ENCODE measurements at regions not wholly inside any gene's neighbourhood (a gene's known extent, or its start where the extent isn't known, plus 50 kb on each side); places are given as distances from the start of the nearest gene placed in this dataset.
"Not testable (repeated sequence)": the region's sequence is repeated elsewhere in the genome, so short reads cannot be mapped to it uniquely, and the experiment has no call there.

DNA sequence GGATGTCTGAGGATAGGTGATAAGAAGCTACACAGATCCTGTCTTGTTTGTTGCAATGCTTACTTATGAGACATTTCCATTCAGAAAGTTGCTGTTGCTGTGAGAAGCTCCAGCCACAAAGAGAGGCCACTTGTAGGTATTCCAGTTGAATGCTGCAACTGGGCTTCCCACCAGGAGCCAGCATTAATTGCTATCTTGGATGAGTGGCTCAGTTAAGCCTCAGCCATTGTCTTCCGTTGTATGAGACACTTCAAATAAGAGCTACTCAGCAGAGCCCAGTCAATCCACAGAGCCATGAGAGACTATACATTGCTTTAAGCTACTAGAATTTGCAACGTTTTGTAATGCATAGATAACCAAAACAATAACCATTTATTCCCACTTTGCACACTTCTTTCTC, 104.3 kb upstream of the ARRDC3 start:
- no peak for DNase-seq (ENCODE audit: low spot score)

DNA sequence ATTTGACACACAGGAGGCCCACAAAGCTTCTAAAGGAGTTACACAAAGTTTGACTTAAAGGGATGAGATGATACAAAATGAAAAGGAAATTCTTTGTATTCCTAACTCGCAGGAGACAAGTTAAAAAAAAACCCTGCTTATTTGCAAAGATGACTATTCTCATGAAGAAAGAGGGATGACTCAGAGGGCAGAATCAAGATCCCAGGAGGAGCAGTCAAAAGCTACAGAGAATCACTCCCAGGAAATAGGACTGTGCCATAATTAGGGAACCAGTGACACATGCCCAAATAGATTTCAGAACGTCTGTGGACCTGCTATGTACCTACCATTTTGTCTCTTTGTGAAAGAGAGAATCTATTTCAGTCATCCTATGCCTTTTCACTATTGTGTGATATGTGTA, 103.5 kb upstream of the ARRDC3 start:
- no peak for DNase-seq (ENCODE audit: low spot score)

DNA sequence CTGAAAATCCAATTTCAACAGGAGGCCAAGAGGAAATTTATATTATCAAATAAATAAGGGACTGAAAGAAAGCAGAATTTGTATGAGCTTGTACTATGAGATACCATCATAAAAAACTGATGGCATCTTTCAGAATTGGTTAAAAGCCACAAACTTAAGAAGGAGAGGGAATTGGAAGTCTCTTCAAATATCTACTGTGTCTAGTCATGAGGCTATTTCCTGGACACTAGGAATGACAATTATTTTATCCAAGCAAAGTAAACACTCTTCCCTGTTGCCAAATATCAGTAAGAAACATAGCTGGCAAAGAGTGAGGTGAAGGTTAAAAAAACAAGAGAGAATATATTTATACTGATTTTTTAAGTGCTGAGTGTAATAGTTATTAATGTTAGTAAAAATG, 101.5 kb upstream of the ARRDC3 start:
- no peak for DNase-seq (ENCODE audit: low spot score)

DNA sequence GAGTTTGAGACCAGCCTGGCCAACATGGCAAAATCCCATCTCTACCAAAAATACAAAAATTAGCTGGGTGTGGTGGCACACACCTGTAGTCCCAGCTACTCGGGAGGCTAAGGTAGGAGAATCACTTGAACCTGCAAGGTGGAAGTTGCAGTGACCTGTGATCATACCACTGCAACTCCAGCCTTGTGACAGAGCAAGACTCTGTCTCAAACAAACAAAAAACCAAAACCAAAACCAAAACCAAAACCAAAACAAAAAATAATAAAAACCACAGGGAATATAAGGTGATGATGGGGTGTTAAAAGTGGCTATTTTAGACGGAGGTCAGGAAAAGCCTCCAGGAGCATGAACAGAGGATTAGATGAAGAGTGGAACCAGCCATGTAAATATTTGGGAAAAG, 96.3 kb upstream of the ARRDC3 start:
- not testable (repeated sequence) for DNase-seq (ENCODE audit: low spot score)

DNA sequence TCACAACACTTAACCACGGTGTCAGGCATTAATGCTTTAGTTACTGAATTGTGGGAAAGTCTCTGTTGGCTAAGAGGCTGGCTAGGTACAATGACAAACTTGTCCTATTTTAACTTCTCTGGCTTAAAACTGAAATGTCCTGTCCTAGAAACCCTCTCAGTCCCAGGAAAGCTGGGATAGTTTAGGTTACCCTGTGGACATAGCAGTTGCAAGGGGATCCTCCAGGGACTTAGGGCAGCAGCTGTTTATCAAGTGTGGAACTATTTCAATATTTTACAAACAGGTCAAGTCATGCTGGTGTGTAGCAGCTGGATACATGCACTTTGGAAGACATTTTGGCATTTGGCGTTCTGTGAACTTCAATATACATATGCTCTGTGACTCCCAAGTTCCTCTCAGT, 95.0 kb upstream of the ARRDC3 start:
- no peak for DNase-seq (ENCODE audit: low spot score)

DNA sequence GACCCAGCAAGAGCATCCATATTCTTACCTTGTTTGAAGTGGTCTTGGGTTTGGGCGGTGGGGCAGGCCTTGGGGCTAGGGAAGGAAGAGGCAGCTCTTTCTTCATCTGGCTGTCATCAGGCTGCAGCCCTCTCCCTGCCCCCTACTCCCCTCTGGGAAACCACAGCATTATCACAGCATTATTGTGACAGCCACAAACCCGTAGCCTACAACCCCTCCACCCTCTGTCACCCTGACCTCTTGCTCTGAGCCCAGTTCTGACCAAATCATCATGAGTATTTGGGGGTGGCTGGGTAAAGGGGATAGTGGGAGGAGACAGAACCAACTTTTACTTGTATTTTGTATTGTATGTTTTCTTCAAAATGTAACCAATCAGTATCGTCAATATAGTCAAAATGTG, 94.3 kb upstream of the ARRDC3 start:
- no peak for DNase-seq (ENCODE audit: low spot score)

DNA sequence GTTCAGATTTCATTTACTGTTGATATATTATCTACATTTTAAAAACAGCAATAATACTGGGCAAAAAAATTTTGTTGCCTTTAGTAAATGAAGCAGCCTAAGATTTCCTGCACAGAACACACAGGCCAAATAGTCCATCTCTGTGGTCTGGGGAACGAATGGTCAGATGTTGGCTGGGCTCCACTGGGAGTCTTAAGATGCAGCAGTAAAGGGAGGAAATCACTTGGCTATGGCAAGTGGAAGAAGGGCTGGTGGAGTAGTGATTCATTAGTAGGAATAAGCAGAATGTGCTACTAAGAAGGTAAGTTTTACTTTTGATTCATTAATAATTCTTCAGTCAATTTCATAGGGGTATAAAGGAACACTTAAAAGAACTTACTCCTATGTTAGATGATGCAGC, 91.1 kb upstream of the ARRDC3 start:
- no peak for DNase-seq (ENCODE audit: low spot score)

DNA sequence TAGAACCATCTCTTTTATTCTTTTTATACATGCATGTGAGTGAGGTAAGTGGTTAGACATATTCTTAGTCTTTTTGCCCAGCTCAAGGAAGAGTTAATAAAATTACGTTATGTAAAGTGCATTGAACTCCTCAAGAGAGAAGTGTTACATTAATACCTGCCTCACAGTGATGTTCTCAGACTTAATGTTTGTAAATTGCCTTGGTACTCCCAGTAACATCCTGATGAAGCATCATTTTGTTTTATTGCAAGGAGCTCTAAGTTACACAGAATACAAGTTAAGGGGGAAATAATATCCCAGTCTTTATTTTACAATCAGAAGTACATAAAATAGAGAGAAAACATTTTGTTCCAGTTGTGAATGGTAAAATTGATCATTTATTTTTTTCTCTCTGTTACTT, 89.5 kb upstream of the ARRDC3 start:
- DNase-seq (ENCODE audit: low spot score), result no peak

DNA sequence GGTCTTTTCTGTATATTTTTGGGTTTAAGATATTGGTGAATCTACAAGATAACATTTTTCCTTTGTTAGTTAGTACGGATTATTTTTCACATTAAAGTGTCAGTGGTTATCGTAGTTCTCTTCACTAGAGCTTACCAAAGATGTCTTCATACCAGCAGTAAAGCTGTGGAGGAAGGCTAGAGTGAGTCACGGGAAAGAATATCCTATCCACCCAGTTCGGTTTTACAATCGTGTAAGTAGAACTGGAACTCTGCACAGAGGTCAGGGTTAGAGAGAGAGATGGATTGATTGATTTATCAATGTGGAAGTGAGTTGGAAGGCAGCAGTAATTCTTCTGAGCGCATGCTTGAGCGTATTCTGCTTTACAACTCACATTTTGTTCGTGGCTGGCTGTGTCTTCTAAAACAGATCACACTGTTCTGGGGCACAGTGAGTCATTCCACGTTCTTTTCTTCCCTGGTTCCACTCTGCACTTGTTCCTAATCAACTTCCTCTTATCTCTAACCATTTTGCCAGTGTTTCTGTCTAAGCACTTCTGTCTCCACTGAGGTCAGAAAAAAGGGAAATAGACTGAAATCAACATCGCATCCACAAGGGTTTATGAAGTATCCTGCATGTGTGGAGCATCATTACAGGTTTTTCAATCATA, 86.5 kb upstream of the ARRDC3 start:
- no peak for DNase-seq (ENCODE audit: low spot score)

DNA sequence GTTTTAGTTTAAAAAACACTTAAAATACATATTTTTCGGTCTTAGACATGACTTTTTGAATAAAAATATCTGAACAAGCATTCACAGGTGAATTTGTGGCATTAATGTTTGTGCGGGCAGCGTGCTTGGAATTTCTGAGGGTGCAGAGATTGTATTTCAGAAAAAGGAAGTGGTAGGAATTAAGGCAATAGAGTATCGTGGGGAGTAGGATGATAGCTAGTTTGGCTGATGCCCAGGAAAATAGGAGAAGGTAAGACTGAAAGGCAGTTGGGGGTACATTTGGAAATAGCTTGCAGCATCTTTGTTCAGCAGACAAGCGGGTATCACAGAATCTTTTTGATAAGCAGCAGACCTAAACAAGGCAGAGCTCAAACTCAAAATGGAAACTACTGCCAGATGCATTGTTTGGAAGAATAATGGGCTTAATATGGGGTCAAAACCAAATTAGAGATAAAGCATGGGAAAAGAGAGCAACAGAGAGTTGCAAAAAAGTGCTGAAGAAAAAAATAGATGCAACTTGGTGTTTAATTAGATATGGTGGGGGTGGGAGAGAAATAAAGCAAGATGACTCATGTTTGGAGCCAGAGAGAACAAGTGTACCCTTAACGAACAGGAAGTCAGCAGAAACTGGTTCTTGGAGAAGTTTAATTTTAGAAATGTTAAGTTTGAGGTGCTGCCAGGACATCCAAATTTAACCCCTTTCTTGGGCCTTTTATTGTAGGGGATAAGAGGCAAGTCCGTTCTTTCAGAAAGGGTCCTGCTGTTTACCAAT, 85.7 kb upstream of the ARRDC3 start:
- no peak for DNase-seq (ENCODE audit: low spot score)

DNA sequence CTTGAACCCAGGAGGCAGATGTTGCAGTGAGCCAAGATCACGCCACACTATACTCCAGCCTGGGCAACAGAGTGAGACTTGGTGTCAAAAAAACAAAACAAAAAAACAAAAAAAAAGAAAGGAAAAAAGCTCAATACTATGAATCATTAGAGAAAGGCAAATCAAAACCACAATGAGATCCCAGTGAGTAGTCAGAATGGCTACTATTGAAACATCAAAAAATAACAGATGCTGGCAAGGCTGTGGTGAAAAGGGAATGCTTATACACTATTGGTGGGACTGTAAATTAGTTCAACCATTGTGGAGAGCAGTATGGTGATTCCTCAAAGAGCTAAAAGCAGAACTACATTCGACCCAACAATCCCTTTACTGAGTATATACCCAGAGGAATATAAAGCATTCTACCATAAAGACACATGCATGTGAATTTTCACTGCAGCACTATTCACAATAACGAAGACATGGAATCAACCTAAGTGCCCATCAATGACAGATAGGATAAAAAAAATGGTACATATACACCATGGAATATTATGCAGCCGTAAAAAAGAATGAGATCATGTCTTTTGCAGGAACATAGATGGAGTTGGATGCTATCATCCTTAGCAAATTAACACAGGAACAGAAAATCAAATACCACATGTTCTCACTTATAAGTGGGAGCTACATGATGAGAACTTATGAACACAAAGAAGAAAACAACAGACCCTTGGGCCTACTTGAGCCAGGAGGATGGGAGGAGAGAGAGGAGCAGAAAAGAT, 81.9 kb upstream of the ARRDC3 start:
- DNase-seq (ENCODE audit: low spot score), result no peak

DNA sequence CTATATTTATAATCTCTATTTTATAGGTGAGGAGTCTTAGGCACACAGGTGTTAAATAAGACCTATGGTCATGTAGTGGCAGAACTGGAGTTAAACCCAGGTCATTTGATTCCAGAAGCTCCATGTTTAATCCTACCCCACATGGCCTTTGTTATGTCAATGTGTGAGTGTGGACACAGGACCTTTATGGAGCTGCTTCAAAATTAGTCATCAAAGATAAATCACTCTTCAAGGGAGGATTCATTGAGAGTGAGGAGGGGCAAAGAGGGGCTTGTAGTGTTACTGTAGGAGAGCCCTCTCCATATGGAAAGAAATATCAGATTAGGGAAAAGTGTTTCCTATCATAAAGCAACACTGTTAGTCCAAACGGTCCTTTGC, 74.6 kb upstream of the ARRDC3 start:
- DNase-seq (ENCODE audit: low spot score), result no peak

DNA sequence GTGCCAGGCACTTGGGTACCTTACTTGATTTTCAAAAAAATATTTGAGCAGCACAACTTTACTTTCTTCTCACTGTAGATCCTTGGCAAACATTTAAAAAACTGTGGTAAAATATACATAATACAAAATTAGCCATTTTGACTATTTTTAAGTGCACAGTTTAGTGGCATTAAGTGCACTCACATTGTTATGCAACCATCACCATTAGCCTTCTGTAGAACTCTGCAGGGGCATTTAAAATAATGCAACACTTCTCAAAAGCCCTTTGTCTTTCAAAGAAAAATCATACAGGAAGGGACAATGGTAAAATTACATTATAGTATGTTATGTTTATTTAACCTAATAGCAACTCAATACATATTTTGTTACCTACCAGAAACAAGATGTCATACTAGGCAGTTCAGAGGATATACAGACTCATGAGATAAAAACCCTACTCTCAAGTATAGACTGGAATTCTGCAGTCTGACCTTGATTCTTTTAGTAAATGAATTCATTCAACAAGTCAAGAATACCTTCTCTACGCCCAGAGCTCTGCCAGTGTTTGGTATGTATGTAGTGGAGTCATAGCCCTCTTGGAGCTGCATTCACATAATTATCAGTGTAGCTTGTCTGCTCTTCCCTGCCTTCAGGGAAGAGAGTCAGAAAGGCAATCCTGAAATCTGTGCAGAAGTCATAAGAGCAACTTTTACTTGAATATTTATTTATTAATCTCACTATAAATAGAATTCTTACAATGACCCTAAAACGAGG, 74.0 kb upstream of the ARRDC3 start:
- DNase-seq (ENCODE audit: low spot score), result no peak

DNA sequence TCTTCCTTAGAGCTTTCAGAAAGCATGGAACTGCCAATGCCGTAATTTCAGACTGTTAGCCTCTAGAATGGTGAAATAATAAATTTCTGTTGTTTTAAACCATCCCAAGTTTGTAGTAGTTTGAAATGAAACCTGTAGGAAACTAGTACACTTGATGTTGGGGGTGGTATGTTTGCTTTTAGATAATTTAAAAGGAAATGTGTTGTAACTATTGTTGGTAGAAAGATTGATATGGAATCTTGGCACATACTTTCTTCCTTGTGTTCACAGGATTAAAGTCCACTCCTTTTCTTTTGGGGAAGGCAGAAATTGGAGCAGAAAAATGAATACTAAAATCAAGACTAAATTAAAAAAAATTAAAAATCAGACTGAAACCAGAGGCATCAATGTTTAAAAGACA, 66.0 kb upstream of the ARRDC3 start:
- no peak for DNase-seq (ENCODE audit: low spot score)

DNA sequence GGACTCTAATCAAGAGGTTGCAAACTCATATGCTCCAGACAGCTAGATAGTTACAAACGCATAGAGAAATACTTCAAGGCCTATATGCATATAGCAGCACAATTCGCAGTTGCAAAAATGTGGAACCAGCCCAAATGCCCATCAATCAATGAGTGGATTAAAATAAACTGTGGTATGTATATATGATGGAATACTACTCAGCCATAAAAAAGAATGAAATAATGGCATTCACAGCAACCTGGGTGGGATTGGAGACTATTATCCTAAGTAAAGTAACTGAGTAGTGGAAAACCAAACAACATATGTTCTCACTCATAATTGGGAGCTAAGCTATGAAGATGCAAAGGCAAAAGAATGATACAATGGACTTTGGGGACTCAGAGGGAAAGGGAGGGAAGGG, 65.0 kb upstream of the ARRDC3 start:
- DNase-seq (ENCODE audit: low spot score), result not testable (repeated sequence)

DNA sequence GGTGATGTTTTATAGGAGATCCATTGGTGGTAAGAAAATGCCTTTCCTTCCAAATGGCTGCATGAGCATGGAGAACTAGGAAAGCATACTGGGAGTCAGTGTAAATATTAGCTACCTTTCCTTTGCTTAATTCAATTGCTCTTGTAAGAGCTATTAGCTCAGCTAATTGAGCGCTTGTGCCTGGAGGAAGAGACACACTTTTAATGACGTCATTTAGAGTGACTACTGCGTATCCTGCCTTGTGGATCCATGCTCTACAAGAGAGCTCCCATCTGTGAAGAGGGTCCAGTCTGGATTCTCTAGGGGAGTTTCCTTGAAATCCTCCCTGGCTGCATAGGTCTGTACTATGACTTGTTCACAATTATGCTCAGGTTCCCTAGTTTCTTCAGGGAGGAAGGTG, 63.8 kb upstream of the ARRDC3 start:
- not testable (repeated sequence) for DNase-seq (ENCODE audit: low spot score)

DNA sequence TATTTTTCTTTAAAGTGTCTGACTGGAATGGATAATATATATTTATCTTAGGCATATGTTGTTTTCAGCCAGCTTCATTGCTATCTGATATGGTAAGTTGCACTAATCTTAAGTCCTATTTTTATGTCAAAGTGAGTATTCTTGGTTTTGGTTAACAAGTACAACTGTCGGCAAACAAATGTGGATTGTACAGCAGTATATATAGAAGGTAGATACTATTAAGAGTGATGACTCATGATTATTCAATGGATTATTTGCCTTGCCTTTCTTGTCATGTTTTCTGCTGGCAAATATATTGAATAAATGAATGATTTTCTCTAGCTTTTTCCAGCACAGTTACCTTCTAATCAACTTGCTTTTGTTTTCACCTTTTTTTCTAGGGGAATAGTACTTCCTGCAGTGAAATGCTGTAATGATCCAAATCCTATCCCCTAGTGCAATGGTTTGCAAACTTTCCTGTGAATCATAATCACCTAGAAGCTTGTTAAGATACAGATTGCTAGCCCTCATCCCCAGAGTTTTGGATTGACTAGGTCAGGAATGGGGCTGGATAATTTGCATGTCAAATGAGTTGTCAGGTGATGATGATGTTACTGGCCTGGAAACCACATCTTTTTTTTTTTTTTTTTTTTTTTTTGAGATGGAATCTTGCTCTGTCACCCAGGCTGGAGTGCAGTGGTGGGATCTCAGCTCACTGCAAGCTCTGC, 60.8 kb upstream of the ARRDC3 start:
- DNase-seq (ENCODE audit: low spot score), result no peak

DNA sequence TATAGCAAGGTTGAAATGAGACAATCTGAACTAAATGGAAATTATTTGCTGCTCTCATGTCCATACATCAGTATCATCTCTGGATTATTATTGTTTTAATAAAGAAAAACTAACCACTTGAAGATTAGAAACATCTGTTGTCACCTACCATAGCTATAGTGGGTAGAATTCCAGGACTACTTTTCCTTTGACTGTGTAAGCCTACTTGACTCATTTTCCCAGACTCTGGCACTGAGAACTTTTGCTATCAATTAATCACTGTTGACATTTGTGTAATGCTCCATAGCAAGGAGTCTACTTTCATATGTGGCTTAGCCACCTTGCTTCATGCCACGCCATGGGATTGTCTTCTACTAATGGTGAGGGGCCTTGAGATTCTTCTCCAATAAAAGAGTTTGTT, 59.9 kb upstream of the ARRDC3 start:
- no peak for DNase-seq (ENCODE audit: low spot score)

DNA sequence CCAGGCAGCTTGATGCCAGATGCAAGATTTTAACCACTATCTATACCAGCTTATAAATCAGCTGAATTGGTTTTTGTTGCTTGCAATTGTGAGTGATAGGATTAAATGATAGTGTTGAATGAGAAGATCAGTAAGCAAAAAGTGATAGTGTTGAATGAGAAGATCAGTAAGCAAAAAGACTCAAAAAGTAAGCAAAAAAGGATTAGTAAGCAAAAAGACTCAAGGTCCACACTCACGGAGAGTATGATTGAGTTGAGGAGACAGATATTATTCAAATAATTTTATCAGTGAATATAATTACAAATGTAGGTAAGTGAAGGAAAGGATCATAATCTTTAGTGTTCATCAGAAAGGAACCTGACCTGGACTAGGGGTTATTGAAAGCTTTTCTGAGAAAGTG, 58.0 kb upstream of the ARRDC3 start:
- DNase-seq (ENCODE audit: low spot score), result no peak

DNA sequence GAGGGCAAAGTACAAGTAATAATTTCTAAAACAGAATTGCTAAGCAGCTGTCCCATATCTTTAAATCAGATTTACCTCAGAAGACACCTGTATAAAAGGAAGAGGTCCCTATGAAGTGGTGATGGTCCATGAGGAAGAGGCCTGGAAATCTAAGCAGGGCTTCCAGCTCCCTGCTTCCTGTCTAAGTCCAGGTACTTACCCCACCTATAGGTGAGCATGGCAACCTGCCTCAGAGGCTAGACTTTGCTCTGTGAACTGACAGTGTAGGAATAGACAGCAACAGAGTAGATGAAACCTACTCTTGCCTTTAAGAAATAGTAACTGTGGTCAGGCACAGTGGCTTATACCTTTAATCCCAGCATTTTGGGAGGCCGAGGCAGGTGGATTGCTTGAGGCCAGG, 55.8 kb upstream of the ARRDC3 start:
- DNase-seq (ENCODE audit: low spot score), result no peak

DNA sequence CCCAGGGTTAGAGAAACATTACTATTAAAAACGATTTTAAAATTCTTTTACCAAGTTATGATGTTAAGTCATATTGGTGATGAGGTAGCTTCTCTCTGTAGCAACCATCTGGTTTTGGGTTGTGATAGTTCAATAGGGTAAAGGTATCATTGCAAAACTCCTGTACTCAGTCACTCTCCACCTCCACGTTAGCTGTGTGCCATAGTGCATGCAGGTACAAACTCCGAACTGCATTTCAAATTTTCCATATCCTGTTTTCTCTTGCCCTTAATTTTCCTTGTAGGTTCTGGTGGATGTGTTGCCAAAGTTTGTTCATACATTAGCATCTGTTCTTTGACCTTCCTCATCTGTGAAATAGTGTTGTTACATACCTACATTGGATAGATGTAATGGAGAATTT, 53.1 kb upstream of the ARRDC3 start:
- no peak for DNase-seq (ENCODE audit: low spot score)

DNA sequence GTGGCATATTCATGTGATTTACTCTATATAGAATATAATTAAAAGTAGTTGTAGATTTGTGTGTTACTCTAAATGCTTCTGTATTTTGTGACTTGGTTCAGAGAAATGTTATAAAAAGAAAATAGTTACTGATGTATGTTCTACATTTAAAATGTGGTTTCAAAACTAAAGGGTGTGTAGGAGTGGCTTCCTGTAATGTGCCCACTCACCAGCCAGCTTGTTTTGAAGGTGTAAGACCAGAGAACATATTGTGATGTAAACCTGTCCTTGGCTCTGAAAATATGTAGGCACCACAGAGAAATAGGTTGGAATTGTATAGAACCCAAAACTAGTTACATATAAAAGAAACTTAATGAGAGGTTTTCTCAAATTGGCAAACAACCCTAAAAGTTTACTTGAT, 51.2 kb upstream of the ARRDC3 start:
- DNase-seq (ENCODE audit: low spot score), result no peak
